ENCODE measurements at regions not wholly inside any gene's neighbourhood (a gene's known extent, or its start where the extent isn't known, plus 50 kb on each side); places are given as distances from the start of the nearest gene placed in this dataset.
"Not testable (repeated sequence)": the region's sequence is repeated elsewhere in the genome, so short reads cannot be mapped to it uniquely, and the experiment has no call there.

DNA sequence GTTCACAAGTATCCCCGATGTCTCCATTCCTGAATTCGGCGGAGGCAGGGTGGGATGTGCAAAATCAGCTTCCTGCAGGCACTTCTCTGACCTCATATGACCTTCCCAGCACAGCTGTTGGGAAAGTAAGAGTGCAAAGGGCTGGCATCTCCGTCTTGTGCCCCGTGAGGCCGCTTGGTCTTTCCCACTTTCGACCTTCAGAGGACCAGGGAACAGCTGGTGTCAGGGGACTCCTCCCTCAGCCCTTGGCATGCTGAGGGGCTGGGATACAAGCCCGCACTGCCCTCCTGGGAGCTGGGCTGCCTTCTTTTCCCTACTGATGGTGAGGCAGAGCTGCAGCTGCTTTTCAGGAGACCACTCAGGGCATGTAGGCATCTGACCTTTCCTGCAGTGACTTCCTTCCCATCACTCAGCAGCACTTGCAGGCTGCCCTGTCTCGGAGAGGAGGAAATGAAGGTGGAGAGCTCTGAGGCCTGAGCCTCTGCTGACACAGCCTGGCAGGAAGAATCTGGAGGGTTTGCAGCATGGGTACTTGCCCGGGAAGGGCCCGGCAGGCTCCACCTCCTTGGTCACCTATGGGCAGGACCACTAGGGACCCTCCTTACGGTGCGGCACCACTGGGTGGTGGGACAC, 277.2 kb upstream of the HS6ST1 start:
- Histone ChIP-seq H3K27me3 (ENCODE audit: low read depth) (no peaks in the 10 kb centered on the region), H3K9me3 (replicated peaks) (no peaks in the 10 kb centered on the region), H3K27ac (replicated peaks) (no peak overlapping the region), H3K4me3 (no peak overlapping the region), H3K36me3 (no peaks in the 10 kb centered on the region), H3K4me1 (peaks cover 38% of the 10 kb centered on the region)
- DNase-seq, result no peak
- TF ChIP-seq, protein P1, sequence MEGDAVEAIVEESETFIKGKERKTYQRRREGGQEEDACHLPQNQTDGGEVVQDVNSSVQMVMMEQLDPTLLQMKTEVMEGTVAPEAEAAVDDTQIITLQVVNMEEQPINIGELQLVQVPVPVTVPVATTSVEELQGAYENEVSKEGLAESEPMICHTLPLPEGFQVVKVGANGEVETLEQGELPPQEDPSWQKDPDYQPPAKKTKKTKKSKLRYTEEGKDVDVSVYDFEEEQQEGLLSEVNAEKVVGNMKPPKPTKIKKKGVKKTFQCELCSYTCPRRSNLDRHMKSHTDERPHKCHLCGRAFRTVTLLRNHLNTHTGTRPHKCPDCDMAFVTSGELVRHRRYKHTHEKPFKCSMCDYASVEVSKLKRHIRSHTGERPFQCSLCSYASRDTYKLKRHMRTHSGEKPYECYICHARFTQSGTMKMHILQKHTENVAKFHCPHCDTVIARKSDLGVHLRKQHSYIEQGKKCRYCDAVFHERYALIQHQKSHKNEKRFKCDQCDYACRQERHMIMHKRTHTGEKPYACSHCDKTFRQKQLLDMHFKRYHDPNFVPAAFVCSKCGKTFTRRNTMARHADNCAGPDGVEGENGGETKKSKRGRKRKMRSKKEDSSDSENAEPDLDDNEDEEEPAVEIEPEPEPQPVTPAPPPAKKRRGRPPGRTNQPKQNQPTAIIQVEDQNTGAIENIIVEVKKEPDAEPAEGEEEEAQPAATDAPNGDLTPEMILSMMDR (IDR thresholded peaks at IDR 0.05; ENCODE audit: borderline replicate concordance), result no peak
- intact Hi-C loops (cut with micrococcal nuclease), result no loop called here

DNA sequence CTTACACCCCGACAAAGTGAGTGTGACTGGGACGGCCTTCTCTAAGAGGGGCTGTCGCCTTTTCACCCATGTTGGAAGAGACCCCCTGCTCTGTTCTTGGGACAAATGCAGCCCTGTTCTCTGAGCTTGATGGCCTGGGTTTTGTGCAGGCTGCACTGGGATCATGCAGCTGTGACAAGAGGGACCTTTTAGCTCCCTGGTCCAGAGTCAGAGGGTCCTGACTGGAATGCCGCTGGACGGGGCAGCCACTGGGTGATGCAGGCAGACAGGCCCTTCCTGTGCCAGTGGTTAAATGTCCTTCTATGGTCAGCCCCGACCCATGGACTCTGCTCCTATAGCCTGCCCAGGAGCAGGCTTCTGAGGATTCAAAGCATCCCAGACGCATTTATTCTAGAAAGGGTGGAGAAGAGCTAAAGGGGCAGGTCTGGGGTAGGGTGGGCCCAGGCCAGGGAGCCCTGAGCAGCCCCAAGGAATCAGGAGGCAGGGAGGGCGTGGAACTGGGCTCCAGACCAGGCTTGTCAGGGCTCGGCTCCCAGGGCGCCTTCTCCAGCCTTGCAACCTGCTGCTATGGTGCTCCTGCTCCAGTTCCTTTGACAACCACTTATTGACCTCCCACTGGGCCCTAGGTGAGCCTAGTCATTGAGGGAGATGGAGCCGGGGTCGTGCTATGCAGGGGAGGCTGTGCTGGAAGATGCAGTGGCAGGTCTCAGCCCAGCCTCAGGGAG, 277.9 kb upstream of the HS6ST1 start:
- TF ChIP-seq, protein P1 (IDR thresholded peaks at IDR 0.05; ENCODE audit: borderline replicate concordance), result no peak
- intact Hi-C loops (cut with micrococcal nuclease), result no loop called here
- H3K4me1 ChIP-seq, result peaks cover 36% of the 10 kb centered on the region
- DNase-seq, result no peak
- H3K36me3 ChIP-seq, result no peaks in the 10 kb centered on the region
- no peak overlapping the region for H3K27ac ChIP-seq (replicated peaks)
- H3K27me3 ChIP-seq (ENCODE audit: low read depth), result no peaks in the 10 kb centered on the region
- no peaks in the 10 kb centered on the region for H3K9me3 ChIP-seq (replicated peaks)
- H3K4me3 ChIP-seq, result no peak overlapping the region

GRCh38 chr2:128597121-128597762, 278.6 kb upstream of the HS6ST1 start:
- Histone ChIP-seq H3K9me3 (replicated peaks) (no peaks in the 10 kb centered on the region), H3K27ac (replicated peaks) (no peak overlapping the region), H3K36me3 (no peaks in the 10 kb centered on the region), H3K4me3 (no peak overlapping the region), H3K27me3 (ENCODE audit: low read depth) (no peaks in the 10 kb centered on the region), H3K4me1 (peaks cover 30% of the 10 kb centered on the region)
- intact Hi-C loops (cut with micrococcal nuclease), result no loop called here
- TF ChIP-seq, protein P1 (IDR thresholded peaks at IDR 0.05; ENCODE audit: borderline replicate concordance), result no peak
- DNase-seq, result no peak

GRCh38 chr2:128598260-128598659, 279.6 kb upstream of the HS6ST1 start:
- DNase-seq; H3K36me3 ChIP-seq; intact Hi-C loops (cut with micrococcal nuclease); H3K27me3 ChIP-seq (ENCODE audit: low read depth); H3K4me3 ChIP-seq; H3K27ac ChIP-seq (replicated peaks); H3K9me3 ChIP-seq (replicated peaks): not testable (repeated sequence)
- peaks cover 30% of the 10 kb centered on the region for H3K4me1 ChIP-seq

GRCh38 chr2:128598862-128599441, 280.3 kb upstream of the HS6ST1 start:
- Histone ChIP-seq H3K9me3 (replicated peaks) (no peaks in the 10 kb centered on the region), H3K36me3 (no peaks in the 10 kb centered on the region), H3K4me3 (no peak overlapping the region), H3K27me3 (ENCODE audit: low read depth) (no peaks in the 10 kb centered on the region), H3K27ac (replicated peaks) (no peak overlapping the region), H3K4me1 (peaks cover 26% of the 10 kb centered on the region)
- intact Hi-C loops (cut with micrococcal nuclease), result no loop called here
- no peak for DNase-seq
- TF ChIP-seq, protein P1 (IDR thresholded peaks at IDR 0.05; ENCODE audit: borderline replicate concordance), result no peak

All from left ventricle myocardium inferior (tissue), 1 donor.